HK-2 (cell line): ENCODE measurements at regions not wholly inside any gene's neighbourhood (a gene's known extent, or its start where the extent isn't known, plus 50 kb on each side); places are given as distances from the start of the nearest gene placed in this dataset.
"Not testable (repeated sequence)": the region's sequence is repeated elsewhere in the genome, so short reads cannot be mapped to it uniquely, and the experiment has no call there.

Experiments used
- DNase-seq: peaks from one replicate; pipeline ENCODE4 v3.0.0-alpha.2; 2018; ENCODE audit not compliant: unreplicated experiment

DNA sequence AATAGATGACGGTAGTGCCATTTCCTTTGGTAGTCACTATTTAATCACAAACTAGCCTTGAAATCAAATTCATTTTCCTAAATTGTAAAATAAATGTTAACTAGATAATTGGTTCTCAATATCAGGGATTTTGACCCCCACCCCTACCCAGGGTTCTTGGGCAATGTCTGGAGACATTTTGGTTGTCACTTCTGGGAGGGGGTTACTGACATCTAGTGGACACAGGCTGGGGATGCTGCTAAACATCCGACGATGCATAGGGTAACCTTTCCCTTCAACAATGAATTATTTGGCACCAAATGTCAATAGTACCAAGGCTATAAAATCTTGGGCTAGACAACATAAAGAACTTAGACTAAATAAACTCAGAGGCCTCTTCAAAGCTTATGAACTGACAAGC lies 285.8 kb upstream of the TRPC5 start:
- DNase-seq = no peak

DNA sequence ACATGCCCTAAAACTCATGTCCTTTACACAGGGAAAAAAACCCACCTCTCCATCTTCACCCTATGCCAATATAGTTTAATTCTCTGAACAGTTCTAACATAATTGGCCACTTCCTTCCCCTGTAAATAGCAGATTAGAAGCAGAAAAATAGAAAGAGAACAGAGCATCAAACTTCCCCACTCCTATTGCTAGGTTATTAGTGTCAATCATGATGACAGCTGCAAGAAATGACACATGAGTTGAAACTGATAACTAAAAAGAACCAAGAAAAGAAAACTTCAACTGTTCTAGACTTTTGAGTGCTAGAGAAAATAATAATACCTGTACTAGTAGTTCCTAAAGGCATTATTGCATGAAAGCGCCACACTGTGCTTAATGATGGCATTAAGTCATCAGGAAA lies 284.5 kb upstream of the TRPC5 start:
- no peak for DNase-seq

DNA sequence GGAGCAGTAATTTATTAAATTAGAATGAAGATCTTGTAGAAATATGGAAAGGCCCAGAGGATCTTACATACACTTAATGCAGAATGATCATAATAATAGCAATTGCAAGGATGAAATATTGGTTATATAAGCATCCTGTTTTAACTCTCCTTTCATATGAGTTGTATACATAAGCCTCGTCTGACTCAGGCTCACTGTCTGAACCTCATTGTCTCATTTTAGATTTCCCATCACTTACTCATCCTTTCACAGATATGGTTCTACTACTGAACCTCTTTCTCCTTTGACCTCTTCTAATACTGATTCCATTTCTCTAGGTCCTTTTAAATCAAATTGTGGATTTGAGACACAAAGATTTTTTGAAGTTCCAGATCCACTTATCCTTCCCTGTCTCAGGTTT lies 277.3 kb upstream of the TRPC5 start:
- DNase-seq = no peak

DNA sequence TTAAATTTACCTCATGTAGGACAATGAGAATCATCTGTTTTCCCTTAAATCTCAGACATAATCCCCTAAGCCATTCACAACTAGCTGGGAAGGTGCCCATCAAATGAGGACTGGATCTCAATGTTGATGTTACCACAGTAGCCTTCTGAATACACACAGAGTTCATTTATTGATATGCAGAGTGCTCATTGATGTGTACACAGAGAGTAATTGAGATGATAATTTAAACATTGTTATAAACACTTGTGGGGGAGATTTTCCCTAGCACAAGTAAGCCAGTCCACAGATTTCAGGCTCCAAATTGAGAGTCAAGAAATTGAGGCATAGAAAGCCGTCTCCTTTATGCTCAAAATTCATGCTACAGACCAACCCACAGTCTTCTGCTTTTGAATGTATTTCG lies 273.4 kb upstream of the TRPC5 start:
- no peak for DNase-seq

DNA sequence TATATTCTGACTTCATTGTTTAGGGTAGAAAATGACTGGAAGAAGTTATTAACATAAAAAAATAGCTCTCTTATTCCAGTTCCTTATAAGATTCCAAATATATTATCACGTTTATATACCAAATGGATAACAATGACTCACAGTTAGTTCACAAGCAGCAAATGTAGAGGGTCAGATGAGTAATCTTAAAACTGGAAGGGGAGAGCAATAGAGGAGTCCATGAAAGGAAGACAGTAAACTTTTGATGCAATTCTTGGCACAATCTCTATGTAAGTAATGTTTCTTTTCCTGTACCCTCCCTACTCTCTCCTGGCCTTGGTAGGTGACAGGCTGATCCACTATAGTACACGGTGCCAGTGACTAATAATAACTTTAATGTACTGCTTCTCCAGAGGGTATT lies 259.0 kb upstream of the TRPC5 start:
- no peak for DNase-seq

- no peak for DNase-seq
Observed at GRCh38 chrX:112313201-112313600, 230.6 kb upstream of the TRPC5 start.

- no peak for DNase-seq
Observed at GRCh38 chrX:112306027-112306426, 223.5 kb upstream of the TRPC5 start.

- no peak for DNase-seq
Observed at GRCh38 chrX:112279940-112280339, 197.4 kb upstream of the TRPC5 start.

GRCh38 chrX:112270991-112271390 lies 188.4 kb upstream of the TRPC5 start:
- DNase-seq = no peak

DNA sequence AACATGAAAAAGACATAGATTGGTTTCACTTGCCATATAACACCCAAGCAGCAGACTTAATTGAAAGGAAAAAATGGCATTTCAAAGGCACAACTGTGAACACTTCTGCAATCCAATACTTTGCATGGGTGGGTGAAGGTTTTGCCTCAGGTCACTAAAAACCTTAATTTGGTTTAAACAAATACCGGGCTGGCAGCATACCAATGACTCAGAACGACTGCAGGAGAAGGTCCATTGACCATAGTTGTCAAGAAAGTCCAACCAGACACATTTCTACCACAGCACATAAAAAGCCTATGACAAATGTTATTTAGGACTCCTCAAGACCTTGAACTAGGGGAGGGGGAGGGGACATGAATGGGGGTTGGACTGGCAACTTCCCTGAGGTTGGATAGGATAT lies 183.6 kb upstream of the TRPC5 start:
- DNase-seq = no peak

DNA sequence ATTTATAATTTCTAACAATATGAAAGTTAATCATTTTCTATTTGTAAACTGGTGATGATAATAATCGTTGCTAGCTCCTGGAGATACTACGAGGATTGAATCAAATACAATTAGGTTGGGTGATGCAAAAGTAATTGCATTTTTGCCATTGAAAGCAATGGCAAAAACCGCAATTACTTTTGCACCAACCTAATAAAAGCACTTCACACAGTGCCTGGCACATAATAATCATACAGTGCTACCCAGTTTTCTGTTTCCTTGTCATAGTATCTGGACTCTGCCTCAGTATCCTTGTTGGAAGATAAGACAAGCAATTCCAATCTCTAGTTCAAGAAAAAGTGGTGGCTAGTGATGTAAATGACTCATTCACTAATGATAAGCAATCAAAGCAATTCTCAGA lies 176.8 kb upstream of the TRPC5 start:
- DNase-seq = no peak

DNA sequence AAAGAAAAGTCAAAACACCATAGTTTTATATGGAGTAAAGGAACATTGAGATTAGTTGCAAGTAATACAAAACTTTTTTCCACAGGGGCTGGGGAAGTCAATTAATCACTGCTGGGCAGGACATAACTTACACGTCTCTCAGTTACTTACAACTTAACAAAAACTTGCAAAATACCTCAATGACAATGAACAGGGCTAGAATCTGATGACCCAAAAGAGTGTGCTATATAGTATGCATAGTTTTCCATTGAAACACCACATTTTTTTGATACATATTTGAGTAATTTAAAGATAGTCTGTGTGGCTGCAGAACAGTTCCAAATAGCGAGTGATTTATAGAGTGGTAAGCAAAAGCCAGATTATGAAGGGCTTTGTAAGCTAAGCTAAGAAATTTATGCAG lies 172.3 kb upstream of the TRPC5 start:
- DNase-seq = no peak

DNA sequence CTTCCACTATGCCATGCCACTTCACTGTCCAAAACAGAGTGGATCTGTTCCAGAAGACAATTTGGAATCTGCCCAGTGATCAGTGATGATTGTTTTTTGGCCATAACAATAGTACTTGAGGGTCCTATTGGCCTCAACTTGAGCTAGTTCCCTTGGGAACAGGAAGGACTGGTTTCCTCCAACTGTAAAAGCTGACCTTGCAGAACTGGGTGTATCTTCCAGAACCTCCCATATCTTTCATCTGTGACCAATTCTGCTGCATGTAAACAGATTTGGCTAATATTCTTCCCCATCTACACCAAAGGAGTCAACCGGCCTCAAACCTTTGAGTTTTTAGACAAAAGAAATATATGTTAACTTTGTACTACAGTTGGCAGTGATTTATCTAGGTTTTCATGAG lies 165.1 kb upstream of the TRPC5 start:
- no peak for DNase-seq

DNA sequence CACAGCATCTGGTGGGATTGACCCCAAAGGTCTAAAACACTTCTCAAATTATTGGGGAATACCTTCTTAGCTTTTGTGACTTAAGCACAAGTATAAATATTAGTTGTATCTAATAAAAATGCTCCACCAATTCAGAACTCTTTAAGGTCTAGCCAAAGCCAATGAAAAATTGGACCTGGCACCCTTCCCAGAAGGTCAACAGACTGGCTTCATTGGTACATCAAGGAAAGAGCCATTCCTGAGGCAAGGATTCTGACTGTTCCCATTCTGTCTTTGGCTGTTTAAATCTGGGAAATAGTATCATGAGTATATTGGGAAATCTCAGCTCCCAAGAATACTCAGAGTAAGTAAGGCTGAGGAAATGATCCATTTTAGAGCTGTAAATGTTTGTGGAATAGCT lies 153.0 kb upstream of the TRPC5 start:
- no peak for DNase-seq

- DNase-seq = no peak
Observed at GRCh38 chrX:112233164-112233563, 150.6 kb upstream of the TRPC5 start.

- DNase-seq = not testable (repeated sequence)
Observed at GRCh38 chrX:112226795-112227194, 144.2 kb upstream of the TRPC5 start.

DNA sequence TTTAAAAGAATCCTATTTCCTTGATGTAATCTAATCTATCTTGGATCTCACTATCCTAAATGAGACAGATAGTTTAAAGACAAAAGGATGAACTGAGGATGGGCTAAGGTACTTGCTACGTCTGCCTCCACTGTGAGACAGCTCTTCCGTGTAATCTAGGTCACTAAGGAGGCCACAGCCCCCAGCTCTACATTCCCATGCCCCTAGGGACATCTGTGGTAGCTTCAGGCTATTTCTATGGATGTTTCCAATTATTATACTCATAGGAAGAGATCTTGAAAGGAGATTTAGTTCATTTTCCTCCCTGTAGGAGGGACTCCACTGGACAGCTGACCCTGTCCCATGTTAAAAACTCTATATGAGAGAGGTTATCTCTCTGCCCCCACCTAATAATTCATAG lies 140.8 kb upstream of the TRPC5 start:
- DNase-seq = no peak

DNA sequence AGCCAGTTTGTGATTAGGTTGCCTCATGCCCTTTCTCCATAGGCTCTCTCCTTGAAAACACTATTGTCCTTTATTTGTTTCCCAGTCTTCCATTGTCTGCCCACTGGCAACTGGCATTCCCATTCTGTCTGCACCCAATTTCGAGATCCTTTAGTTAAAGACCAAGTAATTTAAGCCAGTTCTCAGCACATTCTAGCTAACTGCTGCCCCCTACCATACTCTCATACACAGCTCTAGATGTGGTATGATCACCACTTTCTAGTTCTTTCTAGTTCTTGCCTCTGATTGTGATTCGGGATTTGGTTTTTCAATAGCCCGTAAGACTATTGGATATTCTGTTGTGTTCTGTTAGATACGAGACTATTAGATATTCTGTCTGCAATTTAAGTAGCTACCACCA lies 135.8 kb upstream of the TRPC5 start:
- DNase-seq = no peak

GRCh38 chrX:112211459-112211858 lies 128.9 kb upstream of the TRPC5 start:
- no peak for DNase-seq

DNA sequence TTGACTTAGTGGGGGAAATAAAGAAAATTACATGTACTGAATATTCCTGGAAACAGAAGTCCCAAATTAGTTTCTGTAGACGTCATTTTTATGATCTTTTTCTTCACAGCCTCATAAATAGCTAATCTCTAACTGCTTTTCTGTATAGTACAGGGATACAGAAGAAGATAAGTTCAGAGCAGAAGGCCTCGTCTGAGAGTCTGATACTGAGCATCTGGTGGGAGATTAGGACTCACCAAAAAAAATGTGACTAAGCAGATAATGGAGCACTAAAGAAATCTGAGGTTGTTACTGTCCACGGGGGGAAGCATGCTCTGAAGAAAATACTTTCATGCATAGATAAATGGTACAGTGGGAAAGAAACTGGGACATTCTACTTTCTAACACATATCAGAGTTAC lies 115.3 kb upstream of the TRPC5 start:
- DNase-seq = no peak

DNA sequence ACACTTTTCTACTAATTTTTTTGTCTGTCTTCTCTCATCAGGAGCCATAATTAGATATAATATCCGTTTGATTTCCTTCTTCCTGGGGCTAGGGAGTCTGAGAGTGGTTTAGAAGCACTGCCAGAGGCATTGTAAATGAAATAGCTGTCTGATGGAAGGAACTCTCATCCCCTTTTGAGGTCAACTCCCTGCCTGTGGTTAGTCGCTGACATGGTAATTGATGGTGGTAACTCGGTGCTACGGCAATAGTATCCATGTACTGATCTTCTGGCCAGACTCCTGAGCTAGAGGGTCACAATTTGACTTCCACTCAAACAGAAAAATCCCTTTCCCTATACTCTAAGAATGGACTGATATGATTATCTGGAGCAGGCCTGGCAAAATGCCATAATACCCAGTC lies 108.1 kb upstream of the TRPC5 start:
- DNase-seq = no peak

DNA sequence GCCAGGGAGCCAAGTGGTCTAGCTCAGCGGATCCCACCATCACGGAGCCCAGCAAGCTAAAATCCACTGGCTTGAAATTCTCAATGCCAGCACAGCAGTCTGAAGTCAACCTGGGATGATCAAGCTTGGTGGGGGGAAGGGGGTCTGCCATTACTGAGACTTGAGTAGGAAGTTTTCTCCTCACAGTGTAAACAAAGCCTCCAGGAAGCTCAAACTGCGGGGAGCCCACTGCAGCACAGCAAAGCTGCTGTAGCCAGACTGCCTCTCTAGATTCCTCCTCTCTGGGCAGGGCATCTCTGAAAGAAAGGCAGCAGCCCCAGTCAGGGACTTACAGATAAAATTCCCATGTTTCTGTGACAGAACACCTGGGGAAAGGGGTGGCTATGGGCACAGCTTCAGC lies 98.8 kb upstream of the TRPC5 start:
- not testable (repeated sequence) for DNase-seq

- no peak for DNase-seq
Observed at GRCh38 chrX:112164420-112164819, 81.8 kb upstream of the TRPC5 start.

DNA sequence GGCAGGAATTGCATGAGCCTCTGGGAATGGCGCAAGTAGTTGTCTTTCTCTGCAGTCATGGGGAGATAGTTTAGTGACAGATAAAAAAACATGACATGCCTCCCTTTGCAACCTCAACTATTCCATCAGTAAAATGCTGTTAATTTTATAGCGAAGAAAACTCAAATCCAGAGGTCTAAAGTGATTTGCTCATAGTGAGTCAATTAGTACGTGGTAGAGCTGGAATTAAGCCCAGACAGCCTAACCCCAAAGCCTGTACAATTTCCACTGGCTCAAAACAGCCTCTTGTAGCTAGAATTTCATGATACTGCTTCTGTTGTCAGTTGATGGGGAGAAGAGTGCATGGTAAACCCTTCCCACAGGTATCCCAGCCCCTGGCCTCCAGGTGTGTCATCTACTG lies 81.3 kb upstream of the TRPC5 start:
- DNase-seq = no peak

GRCh38 chrX:112148397-112148796 lies 65.8 kb upstream of the TRPC5 start:
- DNase-seq = no peak
